HG03196 (cell line): ENCODE measurements at regions not wholly inside any gene's neighbourhood (a gene's known extent, or its start where the extent isn't known, plus 50 kb on each side); places are given as distances from the start of the nearest gene placed in this dataset.
"Not testable (repeated sequence)": the region's sequence is repeated elsewhere in the genome, so short reads cannot be mapped to it uniquely, and the experiment has no call there.

Experiments
- ATAC-seq: cut with Tn5 transposase; IDR thresholded peaks from one replicate; pipeline ENCODE4 v1.9.1; 2021; ENCODE audit not compliant: unreplicated experiment

- no peak for ATAC-seq
Observed at GRCh38 chr7:34389332-34390078, 268.5 kb upstream of the NPSR1 start.

- ATAC-seq = no peak
Observed at GRCh38 chr7:34390103-34390502, 267.9 kb upstream of the NPSR1 start.

- no peak for ATAC-seq
Observed at GRCh38 chr7:34392972-34393371, 265.0 kb upstream of the NPSR1 start.

- no peak for ATAC-seq
Observed at GRCh38 chr7:34396437-34397064, 261.5 kb upstream of the NPSR1 start.

GRCh38 chr7:34401776-34402175 lies 256.2 kb upstream of the NPSR1 start:
- ATAC-seq = no peak

- ATAC-seq = no peak
Observed at GRCh38 chr7:34406848-34407530, 251.0 kb upstream of the NPSR1 start.

GRCh38 chr7:34407586-34407985 lies 250.4 kb upstream of the NPSR1 start:
- no peak for ATAC-seq

GRCh38 chr7:34417781-34418180 lies 240.2 kb upstream of the NPSR1 start:
- no peak for ATAC-seq

- ATAC-seq = no peak
Observed at GRCh38 chr7:34421526-34421925, 236.5 kb upstream of the NPSR1 start.

GRCh38 chr7:34425194-34425593 lies 232.8 kb upstream of the NPSR1 start:
- ATAC-seq = no peak

GRCh38 chr7:34425631-34426384 lies 232.2 kb upstream of the NPSR1 start:
- ATAC-seq = no peak

GRCh38 chr7:34430456-34430855 lies 227.6 kb upstream of the NPSR1 start:
- no peak for ATAC-seq

- no peak for ATAC-seq
Observed at GRCh38 chr7:34438436-34438835, 219.6 kb upstream of the NPSR1 start.

GRCh38 chr7:34445653-34446052 lies 212.4 kb upstream of the NPSR1 start:
- ATAC-seq = no peak

- not testable (repeated sequence) for ATAC-seq
Observed at GRCh38 chr7:34448531-34448930, 209.5 kb upstream of the NPSR1 start.

GRCh38 chr7:34449765-34450164 lies 208.3 kb upstream of the NPSR1 start:
- no peak for ATAC-seq

- no peak for ATAC-seq
Observed at GRCh38 chr7:34451183-34451582, 206.8 kb upstream of the NPSR1 start.

GRCh38 chr7:34451923-34452322 lies 206.1 kb upstream of the NPSR1 start:
- ATAC-seq = no peak

GRCh38 chr7:34452363-34452762 lies 205.7 kb upstream of the NPSR1 start:
- ATAC-seq = no peak

GRCh38 chr7:34453150-34453549 lies 204.9 kb upstream of the NPSR1 start:
- ATAC-seq = no peak

- no peak for ATAC-seq
Observed at GRCh38 chr7:34454381-34454780, 203.6 kb upstream of the NPSR1 start.
